GM18909 (cell line): ENCODE measurements at regions not wholly inside any gene's neighbourhood (a gene's known extent, or its start where the extent isn't known, plus 50 kb on each side); places are given as distances from the start of the nearest gene placed in this dataset.
A peak's percentile ranks its signal among the peaks of the same experiment; 100 is the strongest.
"Not testable (repeated sequence)": the region's sequence is repeated elsewhere in the genome, so short reads cannot be mapped to it uniquely, and the experiment has no call there.

Source experiments
- ATAC-seq: cut with Tn5 transposase; IDR thresholded peaks from one replicate; pipeline ENCODE4 v1.9.1; 2021; ENCODE audit warnings: mild to moderate bottlenecking; ENCODE audit not compliant: unreplicated experiment, poor library complexity

DNA sequence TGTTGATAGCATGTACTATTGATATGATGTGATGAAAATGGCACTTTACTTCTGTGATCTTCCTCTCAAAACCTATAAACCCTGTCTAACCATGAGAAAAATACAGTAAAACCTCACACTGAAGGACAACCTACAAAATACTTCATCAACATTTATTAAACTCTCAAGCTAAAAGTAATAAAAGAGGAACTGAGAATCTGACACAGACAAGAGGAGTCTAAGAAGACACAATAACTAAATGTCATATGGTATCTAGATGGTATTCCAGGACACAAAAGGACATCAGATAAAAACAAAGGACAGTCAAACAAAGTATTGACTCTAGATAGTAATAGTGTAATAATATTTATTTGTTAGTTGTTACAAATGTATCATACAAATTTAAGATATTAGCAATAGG, 655.3 kb downstream of the SH3BGRL start:
- no peak for ATAC-seq

DNA sequence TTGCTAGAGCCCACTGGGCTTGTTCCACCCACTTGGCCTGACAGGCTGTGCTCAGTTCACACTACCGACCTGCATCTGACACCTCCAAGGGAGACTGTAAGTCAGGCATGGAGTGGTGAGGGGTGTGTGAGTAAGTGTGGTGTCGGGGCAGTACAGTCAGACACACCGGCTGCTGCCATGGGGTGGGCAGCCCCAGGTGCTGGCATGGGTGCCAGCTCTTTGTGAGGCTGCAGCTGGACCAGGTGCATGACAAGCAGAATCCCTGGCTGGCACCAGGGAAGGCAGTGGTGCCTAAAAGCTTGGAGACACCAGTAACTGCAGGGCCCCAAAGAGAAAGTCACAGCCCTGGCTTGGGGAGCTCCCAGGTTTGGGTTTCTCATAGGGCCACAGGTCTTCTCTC, 665.0 kb downstream of the SH3BGRL start:
- ATAC-seq, result no peak

GRCh38 chrX:81868979-81869378, 667.1 kb downstream of the SH3BGRL start:
- ATAC-seq, result no peak

GRCh38 chrX:81874807-81875206, 672.9 kb downstream of the SH3BGRL start:
- ATAC-seq, result no peak

DNA sequence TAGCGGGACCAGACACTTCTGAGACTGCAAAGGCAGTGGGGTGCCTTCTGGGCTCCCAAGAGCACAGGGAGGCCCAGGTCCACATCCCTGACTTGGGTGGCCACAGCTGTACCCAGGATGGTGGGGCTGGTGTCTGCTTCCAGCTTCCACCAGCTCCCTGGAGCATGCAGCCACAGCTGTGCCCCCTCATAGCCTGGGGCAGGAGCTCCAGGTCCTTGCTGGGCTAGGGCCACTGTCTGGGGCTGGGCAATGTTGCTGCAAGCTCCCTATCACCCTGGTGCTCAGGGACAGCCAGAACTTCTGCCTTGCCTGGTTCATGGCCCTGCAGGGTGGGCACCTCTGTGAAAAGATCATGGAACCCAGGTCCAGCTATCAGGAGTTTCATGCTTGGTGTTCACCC, 673.9 kb downstream of the SH3BGRL start:
- no peak for ATAC-seq

GRCh38 chrX:81876437-81876836, 674.5 kb downstream of the SH3BGRL start:
- no peak for ATAC-seq

GRCh38 chrX:81890521-81890920, 688.6 kb downstream of the SH3BGRL start:
- ATAC-seq, result no peak

- ATAC-seq, result no peak
Observed at GRCh38 chrX:81900522-81900921, 698.6 kb downstream of the SH3BGRL start.

DNA sequence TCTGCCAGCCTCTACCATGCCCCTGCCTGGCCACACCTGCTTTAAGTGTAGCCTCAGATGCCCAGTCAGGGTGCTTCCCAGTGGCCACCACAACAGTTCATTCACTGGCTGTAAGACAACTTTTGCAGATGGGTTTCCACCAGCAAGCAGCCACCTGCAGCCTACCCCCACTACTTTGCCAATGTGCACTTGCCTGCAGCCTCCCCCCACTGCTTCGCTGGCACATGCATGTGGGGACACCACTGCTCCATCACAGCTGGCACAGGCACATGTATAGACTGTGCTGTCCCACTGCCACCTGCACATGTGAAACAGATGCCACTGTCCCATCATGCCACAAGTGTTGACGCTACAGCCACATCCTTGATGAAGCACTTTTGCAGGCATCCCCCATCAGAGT, 723.9 kb downstream of the SH3BGRL start:
- ATAC-seq, result no peak

DNA sequence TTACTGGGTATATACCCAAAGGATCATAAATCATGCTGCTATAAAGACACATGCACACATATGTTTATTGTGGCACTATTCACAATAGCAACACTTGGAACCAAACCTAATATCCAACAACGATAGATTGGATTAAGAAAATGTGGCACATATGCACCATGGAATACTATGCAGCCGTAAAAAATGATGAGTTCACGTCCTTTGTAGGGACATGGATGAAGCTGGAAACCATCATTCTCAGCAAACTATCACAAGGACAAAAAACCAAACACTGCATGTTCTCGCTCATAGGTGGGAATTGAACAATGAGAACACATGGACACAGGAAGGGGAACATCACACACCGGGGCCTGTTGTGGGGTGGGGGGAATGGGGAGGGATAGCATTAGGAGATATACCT, 744.0 kb downstream of the SH3BGRL start:
- ATAC-seq, result not testable (repeated sequence)

DNA sequence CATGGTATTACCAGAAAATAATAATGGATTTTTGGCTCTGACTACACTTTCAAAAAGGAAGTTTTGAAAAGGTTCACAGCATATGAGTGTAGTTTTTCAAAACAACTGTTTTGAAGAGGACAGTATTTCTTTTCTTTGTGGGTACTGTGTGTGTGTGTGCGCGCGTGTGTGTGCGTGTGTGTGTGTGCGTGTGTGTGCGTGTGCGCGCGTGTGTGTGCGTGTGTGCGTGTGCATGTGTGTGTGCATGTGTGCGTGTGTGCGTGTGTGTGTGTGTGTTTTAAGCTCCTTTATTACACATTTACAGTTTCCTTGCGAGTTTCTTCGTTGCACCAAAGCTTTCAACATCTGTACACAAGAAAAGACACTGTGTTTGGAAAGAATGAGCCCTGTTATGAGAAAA, 755.4 kb downstream of the SH3BGRL start:
- ATAC-seq, result no peak

GRCh38 chrX:81957900-81958545, 756.1 kb downstream of the SH3BGRL start:
- ATAC-seq, result peak; percentile 65

- ATAC-seq, result no peak
Observed at GRCh38 chrX:81959964-81960363, 758.1 kb downstream of the SH3BGRL start.

GRCh38 chrX:81974413-81974812, 772.5 kb downstream of the SH3BGRL start:
- not testable (repeated sequence) for ATAC-seq

- no peak for ATAC-seq
Observed at GRCh38 chrX:81979806-81980515, 778.1 kb downstream of the SH3BGRL start.

- not testable (repeated sequence) for ATAC-seq
Observed at GRCh38 chrX:81987217-81987616, 785.3 kb downstream of the SH3BGRL start.

- no peak for ATAC-seq
Observed at GRCh38 chrX:81996166-81996565, 794.3 kb downstream of the SH3BGRL start.

- ATAC-seq, result no peak
Observed at GRCh38 chrX:82029571-82030218, 827.8 kb downstream of the SH3BGRL start.

GRCh38 chrX:82031250-82031649, 829.3 kb downstream of the SH3BGRL start:
- no peak for ATAC-seq

DNA sequence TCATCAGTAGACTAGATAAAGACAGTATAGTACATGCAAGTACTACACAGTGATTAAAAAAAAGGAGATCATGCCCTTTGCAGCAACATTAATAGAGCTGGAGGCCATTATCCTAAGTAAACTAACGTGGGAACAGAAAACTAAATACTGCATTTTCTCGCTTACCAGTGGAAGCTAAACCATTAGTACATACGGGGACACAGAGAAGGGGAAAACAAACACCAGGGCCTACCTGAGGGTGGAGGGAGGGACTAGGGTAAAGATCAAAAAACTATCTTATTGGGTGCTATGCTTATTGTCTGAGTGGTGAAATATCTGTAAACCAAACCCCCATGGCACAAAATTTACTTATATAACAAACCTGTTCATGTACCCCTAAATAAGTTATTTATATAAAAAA, 836.9 kb downstream of the SH3BGRL start:
- no peak for ATAC-seq

DNA sequence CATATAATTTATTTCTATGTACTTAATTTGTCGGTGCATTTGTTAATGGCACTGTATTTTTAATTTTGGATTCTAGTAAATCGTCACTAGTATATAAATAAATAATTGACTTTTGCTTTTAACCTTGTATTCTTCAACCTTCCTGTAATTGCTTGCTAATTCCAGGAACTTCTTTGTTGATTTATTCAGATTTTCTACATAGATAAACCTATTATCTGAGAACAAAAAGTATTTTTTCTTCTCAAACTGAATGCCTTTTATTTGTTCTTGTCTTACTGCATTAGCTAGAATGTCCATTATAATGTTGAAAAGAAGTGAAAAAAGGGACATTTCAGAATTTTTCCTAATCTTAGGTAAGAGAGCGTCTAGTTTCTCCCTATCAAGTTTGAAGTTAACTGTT, 839.1 kb downstream of the SH3BGRL start:
- no peak for ATAC-seq

DNA sequence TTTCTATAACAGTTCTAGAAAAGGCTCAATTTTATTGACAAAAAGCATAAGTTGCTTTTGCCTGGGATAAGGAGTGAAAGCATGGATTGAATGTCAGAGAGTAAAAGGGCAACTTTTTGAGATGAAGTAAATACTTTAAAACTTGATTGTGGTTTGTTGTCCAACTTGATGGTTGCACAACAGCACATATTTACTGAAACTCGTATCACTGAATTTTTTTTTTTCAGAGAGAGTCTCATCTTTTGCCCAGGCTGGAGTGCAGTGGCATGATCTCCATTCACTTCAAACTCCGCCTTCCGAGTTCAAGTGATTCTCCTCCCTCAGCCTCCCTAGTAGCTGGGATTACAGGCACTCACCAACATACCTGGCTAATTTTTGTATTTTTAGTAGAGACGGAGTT, 856.8 kb downstream of the SH3BGRL start:
- no peak for ATAC-seq
